HG02884 (cell line): ENCODE measurements at regions not wholly inside any gene's neighbourhood (a gene's known extent, or its start where the extent isn't known, plus 50 kb on each side); places are given as distances from the start of the nearest gene placed in this dataset.

Experiments used
- ATAC-seq: cut with Tn5 transposase; IDR thresholded peaks from one replicate; pipeline ENCODE4 v1.9.1; 2021; ENCODE audit warnings: mild to moderate bottlenecking, moderate library complexity; ENCODE audit not compliant: unreplicated experiment

DNA sequence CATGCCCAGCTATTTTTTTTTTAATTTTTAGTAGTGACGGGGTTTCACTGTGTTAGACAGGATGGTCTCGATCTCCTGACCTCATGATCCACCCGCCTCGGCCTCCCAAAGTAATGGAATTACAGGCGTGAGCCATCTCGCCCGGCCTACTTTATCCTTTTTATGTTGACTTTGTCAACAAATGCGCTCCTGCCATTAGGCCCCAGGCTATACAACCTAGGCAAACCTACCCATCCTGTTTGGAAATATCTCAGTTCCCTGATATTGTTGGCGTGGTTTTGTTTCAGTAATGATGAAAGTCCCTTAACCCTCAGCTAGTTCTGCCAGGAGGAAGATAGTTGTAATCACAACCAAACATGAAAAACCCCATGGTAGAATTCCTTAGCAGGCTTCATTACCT lies 249.4 kb upstream of the SOX11 start:
- ATAC-seq: no peak

DNA sequence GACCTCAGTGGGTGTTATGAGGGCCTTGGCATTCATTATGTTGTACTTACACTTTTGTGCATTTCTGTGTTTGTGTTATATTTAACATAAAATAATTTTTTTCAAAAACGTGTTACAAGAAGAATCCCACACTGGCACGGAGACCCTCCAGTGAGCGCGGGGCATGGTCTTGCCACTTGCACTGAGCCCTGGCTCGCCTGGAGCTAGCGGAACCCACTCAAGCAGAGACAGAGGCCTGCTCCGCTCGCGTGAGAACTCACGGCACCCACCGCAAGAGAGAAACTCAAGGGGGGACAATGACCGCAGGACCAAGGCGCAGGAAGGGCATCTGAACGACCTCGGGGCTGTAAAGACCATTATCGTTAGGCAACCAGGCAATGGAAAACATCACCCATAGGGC lies 248.0 kb upstream of the SOX11 start:
- ATAC-seq: no peak

DNA sequence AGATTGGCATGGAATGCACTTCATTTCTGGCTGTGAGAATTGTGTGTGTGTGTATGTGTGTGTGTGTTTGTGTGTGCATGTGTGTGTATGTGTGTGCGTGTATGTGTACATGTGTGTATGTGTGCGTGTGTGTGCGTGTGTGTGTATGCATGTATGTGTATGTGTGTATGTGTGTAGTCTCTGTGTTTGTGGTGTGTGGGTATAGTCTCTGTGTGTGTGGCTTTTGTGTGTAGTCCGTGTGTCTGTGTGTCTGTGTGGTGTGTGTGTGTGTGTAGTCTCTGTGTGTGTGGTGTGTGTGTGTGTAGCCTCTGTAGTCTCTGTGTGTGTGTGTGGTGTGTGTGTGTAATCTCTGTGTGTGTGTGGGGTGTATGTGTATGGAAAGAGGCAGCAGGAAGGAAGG lies 247.3 kb upstream of the SOX11 start:
- no peak for ATAC-seq

DNA sequence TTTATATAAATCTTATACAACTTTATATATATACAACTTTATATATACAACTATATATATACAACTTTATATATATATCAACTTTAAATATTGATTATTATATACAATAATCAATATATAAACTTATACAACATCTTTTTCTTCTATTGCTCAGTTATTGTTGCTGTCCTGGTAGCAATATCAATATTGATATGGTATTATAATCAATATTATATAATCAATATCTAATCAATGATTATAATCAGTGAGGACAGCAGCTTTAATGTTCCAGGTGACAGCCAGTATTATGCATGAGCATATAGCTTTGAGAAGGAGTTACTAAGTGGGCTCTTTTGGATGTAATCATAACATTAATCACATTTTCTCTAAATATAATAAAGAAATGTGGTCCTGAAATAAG lies 242.3 kb upstream of the SOX11 start:
- ATAC-seq: no peak

DNA sequence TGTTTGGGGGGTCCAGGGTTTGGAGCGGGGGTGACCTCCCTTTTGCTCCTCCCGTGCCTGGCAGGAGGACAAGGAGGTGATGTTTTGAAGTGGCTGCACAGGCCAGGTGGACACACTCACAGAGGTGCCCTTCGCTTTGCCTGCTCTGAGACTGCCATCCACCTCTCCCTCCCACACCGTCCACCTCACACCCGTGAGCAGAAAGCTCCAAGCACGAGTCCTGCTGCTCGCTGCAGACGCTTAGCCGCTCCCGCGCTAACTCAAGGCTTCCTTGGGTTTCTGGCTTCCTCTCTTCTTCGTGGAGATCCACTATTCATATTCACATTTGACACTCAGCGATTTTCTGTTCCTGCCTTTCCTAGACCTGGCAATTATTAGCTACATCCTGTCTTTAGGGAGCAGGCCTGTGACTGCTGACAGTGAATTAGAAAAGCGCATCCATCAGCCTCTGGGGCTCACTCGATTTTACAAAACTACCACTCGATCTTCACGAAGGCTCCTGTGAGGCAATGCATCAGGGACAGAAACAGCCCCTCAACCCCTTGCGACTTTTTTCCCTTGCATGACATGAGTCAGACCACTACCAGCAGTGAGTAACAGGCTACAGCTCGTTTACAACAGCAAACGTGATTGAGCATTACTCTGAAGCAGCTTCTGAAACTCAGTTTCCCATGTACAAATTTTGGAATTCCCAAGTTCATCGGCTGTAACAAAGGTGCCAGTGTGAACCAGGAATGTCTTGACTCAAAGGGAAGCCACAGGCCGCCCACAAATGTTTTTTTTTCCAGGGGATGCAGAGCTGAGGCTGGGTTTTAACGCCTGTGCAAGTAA lies 238.7 kb upstream of the SOX11 start:
- no peak for ATAC-seq

DNA sequence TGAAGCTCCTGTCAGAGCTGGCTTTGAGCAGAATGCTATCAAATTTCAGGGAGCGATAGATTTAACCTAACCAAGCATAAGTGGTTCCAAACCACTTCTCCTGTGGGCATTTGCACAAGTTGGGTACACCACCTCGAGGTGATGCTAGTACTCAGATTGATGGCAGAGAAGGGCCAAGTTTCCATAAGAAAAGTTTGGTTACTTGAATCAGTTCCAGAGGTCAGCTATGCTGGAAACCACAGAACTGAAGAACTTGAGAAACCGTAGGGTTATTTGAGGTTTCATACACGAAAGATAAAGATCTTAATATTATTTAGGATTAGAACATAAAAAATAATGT lies 238.2 kb upstream of the SOX11 start:
- no peak for ATAC-seq

DNA sequence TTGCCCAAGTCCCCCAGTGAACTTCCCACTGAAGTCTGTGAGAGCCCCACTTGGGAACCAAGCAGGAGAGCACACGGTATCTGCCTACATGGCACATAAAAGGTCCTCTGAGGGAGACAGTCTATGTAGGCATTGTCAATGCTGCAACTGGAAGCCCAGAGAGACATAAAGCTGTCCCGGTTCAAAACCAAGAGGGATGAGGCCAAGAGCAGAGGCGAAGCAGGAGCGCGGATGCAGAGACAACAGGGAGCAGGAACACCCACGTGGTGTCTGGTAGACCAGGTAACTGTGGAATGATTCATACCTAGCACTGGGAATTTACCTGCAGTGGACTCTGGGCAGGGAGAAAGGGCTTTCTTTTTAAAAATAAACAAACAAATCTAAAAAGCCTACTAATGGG lies 233.1 kb upstream of the SOX11 start:
- ATAC-seq: no peak

DNA sequence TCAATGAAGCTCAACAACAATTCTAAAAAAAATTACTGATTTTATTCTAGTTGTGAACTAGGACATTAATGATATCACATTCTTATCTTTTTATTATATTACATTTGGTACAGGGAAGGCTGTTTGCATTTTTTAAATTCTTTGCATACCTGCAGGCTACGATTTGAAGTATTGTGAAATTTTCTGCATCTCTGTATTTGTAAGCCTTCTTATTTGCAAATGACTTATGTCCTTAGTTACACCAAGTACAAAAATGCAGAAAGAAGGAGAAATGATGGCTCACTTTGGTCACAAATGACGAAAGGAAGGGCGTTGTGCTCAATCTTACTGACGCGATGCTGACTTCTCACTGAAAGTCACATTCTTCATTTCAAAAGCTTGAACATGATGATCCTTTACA lies 227.5 kb upstream of the SOX11 start:
- ATAC-seq: no peak

DNA sequence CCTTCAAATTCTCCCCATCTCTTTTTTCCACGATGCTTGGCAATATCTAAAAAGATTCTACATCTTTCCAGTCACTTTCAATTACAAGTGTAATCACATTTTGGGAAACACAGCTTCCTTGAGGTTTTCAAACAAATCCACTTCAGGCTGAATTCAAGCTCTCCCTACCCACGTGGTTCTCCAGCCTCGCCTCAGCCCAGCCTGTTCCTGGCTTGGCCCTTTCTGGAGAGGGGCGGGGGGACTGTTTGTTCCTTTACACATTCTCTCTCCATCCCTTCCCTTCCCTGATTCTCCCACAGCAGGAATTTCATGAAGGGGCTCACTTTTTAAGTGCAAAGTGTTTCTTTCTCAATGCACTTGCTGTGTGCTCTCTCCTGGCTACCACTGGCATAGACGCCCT lies 226.3 kb upstream of the SOX11 start:
- ATAC-seq: no peak

DNA sequence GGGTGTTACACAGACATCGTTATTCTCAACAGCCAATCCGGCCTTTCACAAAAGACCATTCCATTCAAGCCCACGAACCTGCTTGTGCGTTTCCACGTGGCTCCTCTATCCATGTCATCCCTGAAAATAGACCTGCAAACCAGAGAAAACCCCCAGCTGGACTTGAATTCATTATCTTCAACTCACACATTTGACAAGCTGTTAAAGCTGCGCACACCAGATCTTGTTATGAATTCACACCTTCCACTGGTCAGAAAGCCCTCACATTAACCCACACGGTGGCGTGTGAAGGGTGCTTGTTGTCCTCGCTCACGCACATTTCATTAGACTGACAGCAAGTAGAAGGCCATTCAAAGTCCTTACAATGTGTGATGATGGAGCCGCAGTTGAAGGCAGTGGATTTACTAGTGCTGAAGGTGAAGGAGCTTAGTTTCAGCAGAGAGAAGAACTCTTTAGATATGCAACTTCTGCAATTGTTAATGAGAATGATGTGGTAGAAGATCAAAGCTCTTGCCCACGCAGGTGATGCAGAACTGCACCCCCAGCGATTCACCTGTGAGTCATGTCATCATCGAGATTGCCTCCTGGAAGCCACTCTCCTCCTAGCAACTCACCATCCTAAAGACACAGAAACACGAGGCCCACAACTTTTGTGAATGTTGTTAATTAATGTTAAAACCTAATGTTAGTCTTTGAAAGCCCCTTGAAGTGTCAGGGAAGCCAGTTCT lies 224.8 kb upstream of the SOX11 start:
- no peak for ATAC-seq

DNA sequence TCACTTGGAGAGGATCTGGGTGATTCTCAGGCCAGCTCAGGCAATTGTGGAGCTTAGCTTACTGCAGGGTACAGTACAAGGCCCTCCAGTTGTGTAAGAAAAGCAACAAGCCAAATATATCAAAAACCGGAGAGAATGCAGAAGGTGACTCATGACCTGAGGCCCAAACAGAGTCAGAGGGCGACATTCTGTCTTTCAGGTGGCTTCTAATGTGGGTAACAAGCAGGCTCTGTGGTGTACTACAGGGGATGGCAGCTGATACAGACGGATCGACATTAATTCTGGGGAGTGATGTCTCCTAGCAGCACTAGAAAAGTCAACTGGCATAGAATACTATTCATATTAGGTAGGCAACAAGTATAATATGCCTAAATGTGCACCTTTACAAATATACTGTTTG lies 219.5 kb upstream of the SOX11 start:
- no peak for ATAC-seq

DNA sequence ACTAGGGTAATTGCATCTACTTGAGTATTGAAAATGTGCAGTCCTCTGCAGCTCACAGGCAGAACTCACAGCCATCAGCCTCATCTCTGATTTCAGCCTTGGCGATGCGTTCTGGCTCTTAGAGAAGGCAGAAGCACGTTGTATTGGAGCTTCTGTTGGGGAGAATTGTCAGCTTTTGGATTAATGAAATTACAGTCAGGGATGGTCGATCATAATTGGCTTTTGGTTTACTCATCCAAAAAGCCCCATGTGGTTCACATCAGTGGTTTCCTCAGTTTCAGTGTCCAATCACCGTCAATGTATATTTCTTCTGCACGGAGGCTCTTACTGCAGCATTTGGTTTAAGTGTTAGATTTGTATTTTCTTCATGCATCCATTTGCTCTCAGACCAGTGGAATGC lies 218.5 kb upstream of the SOX11 start:
- no peak for ATAC-seq

DNA sequence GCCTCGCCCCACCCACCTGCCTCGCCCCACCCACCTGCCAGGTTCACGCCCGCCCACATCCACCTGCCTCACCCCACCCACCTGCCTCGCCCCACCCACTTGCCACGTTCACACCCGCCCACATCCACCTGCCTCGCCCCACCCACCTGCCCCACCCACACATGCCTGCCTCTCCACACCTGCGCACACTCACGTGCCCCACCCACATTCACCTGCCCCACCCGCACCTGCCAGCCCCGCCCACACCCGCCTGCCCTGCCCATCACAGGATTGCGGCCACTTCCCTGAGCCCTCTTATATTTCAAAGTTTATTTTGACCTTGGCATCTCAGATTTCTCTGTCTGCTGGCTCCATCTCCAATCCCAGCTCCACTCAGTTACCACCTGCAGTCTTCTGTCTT lies 217.5 kb upstream of the SOX11 start:
- ATAC-seq: no peak

DNA sequence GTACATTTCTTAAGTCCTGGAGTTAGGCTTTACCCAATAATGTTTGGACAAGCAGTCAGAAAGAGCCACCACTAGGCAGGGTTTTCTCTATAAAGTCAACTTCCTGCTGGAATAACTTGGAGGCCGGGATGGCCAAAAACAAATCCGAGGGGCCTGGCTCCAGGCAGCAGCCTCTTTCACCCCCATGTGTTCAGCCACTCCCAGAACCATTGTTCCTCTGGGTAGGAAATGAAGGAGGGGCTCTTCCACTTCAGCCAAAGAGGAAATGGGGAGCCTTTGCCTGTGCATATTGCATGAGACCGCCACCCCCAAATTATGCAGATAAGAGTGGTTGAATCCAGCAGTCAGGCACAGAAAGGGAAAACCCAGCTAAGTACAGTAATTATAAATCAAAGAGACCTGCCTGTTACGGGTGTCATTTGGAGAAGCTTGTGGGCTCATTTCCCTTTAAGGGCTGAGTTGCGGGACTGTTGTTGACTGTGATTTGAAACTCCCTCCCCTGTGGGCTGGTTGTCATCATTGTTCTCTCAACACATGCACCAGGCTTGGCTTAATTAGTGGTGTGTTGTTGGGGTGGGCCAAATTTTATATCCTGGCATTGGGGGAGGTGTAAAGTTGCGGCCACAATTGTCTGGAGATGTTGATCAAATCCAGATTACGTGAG lies 212.8 kb upstream of the SOX11 start:
- ATAC-seq: no peak

DNA sequence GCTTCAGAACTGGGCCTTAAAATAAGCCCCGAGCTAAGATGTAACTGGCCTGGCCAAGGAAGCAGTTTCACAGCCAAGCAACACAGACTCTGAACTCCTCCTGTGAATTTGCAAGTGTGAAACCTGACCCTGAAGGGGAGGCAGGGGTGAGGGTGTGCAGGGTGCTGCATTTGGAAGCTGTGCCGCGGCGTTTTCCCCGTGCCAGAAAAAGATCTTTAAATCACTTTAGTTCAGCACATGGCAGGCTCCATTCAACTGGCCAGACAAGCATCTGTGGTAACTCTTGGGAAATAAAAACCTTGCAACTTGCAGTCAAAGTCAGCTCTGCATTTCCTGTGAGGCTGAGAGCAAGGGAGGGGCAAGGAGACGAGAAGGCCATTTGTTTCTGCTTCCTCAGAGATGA lies 209.3 kb upstream of the SOX11 start:
- ATAC-seq: no peak

DNA sequence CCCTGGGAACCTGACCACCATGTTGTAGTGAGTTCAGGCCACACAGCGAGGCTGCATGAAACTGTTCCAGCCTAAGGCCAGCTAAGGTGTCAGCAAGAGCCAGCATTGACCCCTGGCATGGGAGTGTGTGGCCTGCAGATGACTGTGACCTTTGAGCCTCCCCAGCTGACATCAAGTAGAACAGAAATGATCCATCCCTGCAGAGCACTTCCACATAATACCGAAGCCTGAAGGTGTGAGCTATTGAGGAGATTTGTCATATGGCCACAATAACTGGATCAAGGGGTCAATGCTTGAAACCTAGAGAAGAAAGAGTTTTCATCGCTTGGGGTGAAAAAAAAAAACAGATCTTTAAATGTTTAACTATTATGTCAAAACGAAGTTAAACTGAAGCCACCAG lies 207.3 kb upstream of the SOX11 start:
- no peak for ATAC-seq

DNA sequence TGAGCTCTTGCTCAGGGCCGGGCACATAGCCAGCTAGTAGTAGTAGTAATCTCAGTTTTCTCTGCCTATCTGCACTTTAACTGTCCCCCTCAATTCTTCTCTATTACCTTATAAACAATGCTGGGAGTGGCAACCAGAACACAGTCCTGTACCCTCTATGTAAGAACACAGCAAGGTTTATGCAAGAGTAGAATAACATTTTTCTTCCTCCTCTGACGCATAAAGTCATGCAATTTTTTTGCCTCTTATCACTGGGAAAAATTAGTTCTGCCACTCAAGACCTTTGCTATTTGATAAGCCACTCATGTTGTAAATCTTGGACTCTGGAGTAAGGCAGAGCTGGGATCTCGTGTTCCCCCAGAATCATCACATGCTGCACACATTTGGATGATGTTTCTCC lies 200.7 kb upstream of the SOX11 start:
- no peak for ATAC-seq

DNA sequence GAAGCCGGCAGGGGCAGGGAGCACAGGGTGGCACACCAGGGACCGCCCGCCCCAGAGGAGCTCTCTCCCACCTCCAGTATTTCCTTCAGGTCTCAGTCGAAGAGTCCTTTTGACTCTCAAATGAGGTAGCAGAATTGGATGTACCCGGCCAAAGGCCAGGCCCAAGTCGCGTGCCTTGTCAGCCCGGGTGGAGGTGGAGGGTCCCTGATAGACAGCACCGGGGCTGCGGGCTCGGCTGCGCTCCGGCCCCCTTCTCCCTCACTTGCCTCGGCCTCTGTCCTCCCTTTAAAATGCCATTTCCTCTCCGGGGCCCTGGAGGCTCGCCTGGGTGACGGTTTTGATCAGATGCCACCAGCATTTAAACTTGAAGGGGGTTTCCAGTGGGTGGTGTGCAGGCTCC lies 198.9 kb upstream of the SOX11 start:
- ATAC-seq: no peak

DNA sequence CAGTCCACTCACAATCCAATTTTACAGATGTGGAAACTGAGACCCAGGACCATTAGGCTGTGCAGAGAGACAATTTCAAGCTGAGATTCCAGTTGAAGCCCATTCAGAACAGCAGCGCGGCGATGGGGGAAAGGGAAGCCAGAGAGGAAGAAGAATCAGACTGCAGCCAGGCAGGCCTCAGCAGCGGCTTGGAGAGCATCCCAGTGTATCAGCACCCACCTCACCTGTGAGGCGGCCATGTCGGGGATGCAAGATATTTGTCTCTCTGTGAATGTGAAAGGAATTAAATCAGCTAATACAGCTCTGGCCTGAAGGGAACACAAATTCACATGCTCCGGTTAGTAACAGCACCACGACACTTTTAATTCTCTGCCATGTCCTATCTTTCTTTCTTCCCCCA lies 198.0 kb upstream of the SOX11 start:
- no peak for ATAC-seq

DNA sequence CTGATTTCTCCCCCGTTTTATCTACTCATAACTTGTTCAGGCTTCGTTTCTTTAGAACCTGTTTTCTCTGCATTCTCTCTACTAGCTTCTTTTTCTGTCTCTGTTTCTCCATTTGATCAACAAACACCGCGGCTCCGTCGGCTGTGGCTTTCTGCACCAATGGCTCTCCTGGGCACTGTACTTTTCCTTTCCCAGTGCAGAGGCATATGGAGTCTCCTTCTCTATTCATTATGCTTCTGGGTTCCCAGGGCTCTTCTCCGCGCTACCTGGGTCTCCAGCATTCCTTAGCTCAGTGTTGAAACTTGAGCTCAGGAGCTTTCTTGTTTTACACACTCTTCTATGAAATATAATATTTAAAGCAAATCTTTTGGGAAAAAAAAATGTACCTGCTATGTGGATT lies 196.6 kb upstream of the SOX11 start:
- no peak for ATAC-seq

DNA sequence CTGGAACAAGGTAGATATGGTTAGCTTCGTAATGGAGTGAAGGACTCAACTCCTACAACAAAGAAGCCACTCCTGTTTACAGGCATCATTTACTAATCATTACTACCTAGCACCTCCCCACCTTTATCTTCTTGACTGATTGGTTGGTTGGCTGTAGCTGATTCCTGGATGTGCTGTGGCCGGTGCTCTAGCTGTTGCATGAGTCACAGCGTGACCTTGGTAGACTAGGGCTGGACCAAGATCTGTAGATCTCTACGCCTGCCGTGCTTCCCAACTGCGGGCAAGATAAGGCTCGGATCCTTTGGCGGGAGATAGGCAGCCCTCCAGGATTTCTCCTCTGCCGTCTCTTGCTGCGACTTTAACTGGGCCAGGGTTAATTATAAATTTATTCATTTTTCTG lies 194.3 kb upstream of the SOX11 start:
- no peak for ATAC-seq

DNA sequence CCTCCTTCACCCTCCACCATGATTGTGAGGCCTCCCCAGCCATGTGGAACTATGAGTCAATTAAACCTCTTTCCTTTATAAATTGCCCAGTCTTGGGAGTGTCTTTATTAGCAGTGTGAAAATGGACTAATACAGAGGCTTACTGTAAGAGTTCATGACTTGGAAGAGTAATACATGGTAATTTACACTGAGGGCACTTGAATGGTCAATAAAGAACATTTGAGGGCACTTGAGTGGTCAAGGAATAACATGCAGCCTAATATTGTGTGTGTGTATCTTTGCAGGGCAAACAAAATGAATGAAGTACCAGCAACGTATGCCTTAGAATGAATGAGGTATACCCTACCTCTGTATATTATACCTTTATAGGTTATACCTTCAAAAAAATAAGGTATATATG lies 190.4 kb upstream of the SOX11 start:
- ATAC-seq: no peak
